K562 (cell line): ENCODE measurements at regions not wholly inside any gene's neighbourhood (a gene's known extent, or its start where the extent isn't known, plus 50 kb on each side); places are given as distances from the start of the nearest gene placed in this dataset.

ENCODE experiments used
- ATAC-seq: fragments of 200-7000 bp; cut with Tn5 transposase; 3 replicates; pipeline ENCODE4 v1.9.1; 2020; ENCODE audit warnings: moderate library complexity
- BruUV-seq: library from RNA; stranded (reverse); fragments of 400-500 nt; replicated peaks from 2 replicates; lab custom pipeline; 2021; lab: Mats Ljungman, UMichigan
- CTCF ChIA-PET: fragments of 300-600 bp; formaldehyde crosslinking; extraction: SDS; loops from one replicate; lab custom pipeline; 2021; ENCODE audit warnings: low intra/inter-chr PET ratio; lab: Yijun Ruan, JAX
- POLR2A ChIA-PET: fragments of 300-600, 350-650 bp; sonication (Branson Sonifier 250); formaldehyde crosslinking; extraction: SDS; loops from one replicate; lab custom pipeline; 2021; ENCODE audit warnings: antibody characterized with exemption, inconsistent platforms; lab: Yijun Ruan, JAX
- DNase-seq, 4 experiments: peaks; one replicate each; pipeline versions ENCODE4 v3.0.0 to v3.0.0-alpha.2; 2011 to 2018; ENCODE audit warnings: low spot score in 3 of 4, mixed read lengths in 3 of 4; ENCODE audit errors: extremely low read depth in 1 of 4
- FAIRE-seq: peaks from 2 replicates; lab custom pipeline; 2011; peaks lifted over from hg19 to GRCh38; lab: Jason Lieb, UNC
- H2AFZ ChIP-seq: 2 replicates; pipeline ENCODE4 v1.6.0; 2011; ENCODE audit warnings: low read depth, low read length, control low read depth, inconsistent platforms
- H3K27ac ChIP-seq: fragments of 200-600 bp; 3 replicates; pipeline ENCODE4 v1.8.0; 2011; ENCODE audit warnings: low read depth, mild to moderate bottlenecking, control low read depth, inconsistent platforms, low read length, moderate library complexity, mixed read lengths; ENCODE audit errors: extremely low read depth
- H3K27me3 ChIP-seq, 2 experiments: fragments of 300-600 bp in 1 of 2; 2 replicates in 1 of 2; 3 replicates in 1 of 2; pipeline versions ENCODE4 v1.6.0 to v1.8.0; 2011; ENCODE audit warnings: inconsistent platforms in 2 of 2, low read length in 2 of 2, mild to moderate bottlenecking in 1 of 2, mixed read lengths in 1 of 2, moderate library complexity in 1 of 2; ENCODE audit not compliant: control insufficient read depth in 2 of 2, insufficient read depth in 2 of 2
- H3K36me3 ChIP-seq: fragments of 300-600 bp; 3 replicates; pipeline ENCODE4 v1.8.0; 2011; ENCODE audit warnings: mild to moderate bottlenecking, low read length, inconsistent platforms; ENCODE audit not compliant: control insufficient read depth, insufficient read depth
- H3K4me1 ChIP-seq, 2 experiments: fragments of 200-600 bp in 1 of 2; replicated peaks in 1 of 2; 2 replicates in 1 of 2; 3 replicates in 1 of 2; pipeline versions ENCODE4 v1.5.1 to v1.8.0; 2011; ENCODE audit warnings: inconsistent platforms in 2 of 2, low read length in 2 of 2, mild to moderate bottlenecking in 1 of 2, mixed read lengths in 1 of 2, moderate library complexity in 1 of 2; ENCODE audit not compliant: control insufficient read depth in 2 of 2, insufficient read depth in 2 of 2
- H3K4me2 ChIP-seq: 2 replicates; pipeline ENCODE4 v1.6.1; 2011; ENCODE audit warnings: low read length, control low read depth, inconsistent platforms, mixed read lengths; ENCODE audit not compliant: insufficient read depth
- H3K4me3 ChIP-seq: fragments of 200-600 bp; sonication (generic), shearing (Covaris generic); 2 replicates; pipeline ENCODE4 v1.5.1; 2016; ENCODE audit warnings: control low read depth, inconsistent platforms
- H3K79me2 ChIP-seq: fragments of 200-600 bp; 3 replicates; pipeline ENCODE4 v1.8.0; 2011; ENCODE audit warnings: low read length, inconsistent platforms; ENCODE audit not compliant: control insufficient read depth, insufficient read depth
- H3K9ac ChIP-seq, 2 experiments: 2 replicates each; pipeline versions ENCODE4 v1.6.0 to v1.6.1; 2011; ENCODE audit warnings: low read depth in 2 of 2, low read length in 2 of 2, control low read depth in 1 of 2, inconsistent platforms in 1 of 2, mild to moderate bottlenecking in 1 of 2, mixed read lengths in 1 of 2; ENCODE audit not compliant: insufficient read depth in 1 of 2
- H3K9me1 ChIP-seq: one replicate; pipeline ENCODE4 v1.6.0; 2011; ENCODE audit warnings: inconsistent platforms, mild to moderate bottlenecking, low read length, moderate library complexity; ENCODE audit not compliant: control insufficient read depth, insufficient read depth
- H3K9me3 ChIP-seq: replicated peaks from 2 replicates; pipeline ENCODE4 v1.5.1; 2011; ENCODE audit warnings: low read depth, low read length, inconsistent platforms; ENCODE audit not compliant: control insufficient read depth, insufficient read depth
- H4K20me1 ChIP-seq: replicated peaks from 2 replicates; pipeline ENCODE4 v1.6.1; 2011; ENCODE audit warnings: low read length, inconsistent platforms, mixed read lengths; ENCODE audit not compliant: control insufficient read depth, insufficient read depth
- FOSL1 ChIP-seq: fragments of 200-800 bp; sonication (Bioruptor generic); conservative IDR thresholded peaks from 2 replicates; pipeline ENCODE4 v1.6.1; 2016; ENCODE audit warnings: missing genetic modification characterization, missing compliant biosample characterization
- LARP7 ChIP-seq: fragments of 450-650 bp; IDR thresholded peaks from 2 replicates; pipeline ENCODE4 v1.6.1; 2016
- NCOA1 ChIP-seq: fragments of 450-650 bp; IDR thresholded peaks from 2 replicates; pipeline ENCODE4 v1.6.1; 2016; ENCODE audit warnings: low read depth
- POLR2AphosphoS2 ChIP-seq: IDR thresholded peaks from 2 replicates; pipeline ENCODE4 v1.6.1; 2012; ENCODE audit warnings: low read length, improper control_type of control experiment
- SAFB ChIP-seq: fragments of 200-400 bp; formaldehyde crosslinking; IDR thresholded peaks from 2 replicates; pipeline ENCODE4 v1.6.1; 2017; ENCODE audit warnings: low read depth, low read length, borderline replicate concordance
- ZNF41 ChIP-seq: fragments of 250-450 bp; sonication (Bioruptor Pico); conservative IDR thresholded peaks from 2 replicates; pipeline ENCODE4 v1.4.0; 2020; ENCODE audit warnings: mild to moderate bottlenecking
- ZNF512 ChIP-seq: IDR thresholded peaks from 2 replicates; pipeline ENCODE4 v1.6.1; 2016; ENCODE audit warnings: missing genetic modification characterization, missing compliant biosample characterization
- ZNF785 ChIP-seq: fragments of 250-450 bp; sonication (Bioruptor Pico); IDR thresholded peaks from 2 replicates; pipeline ENCODE4 v1.4.0; 2020; ENCODE audit warnings: mild to moderate bottlenecking
- ZZZ3 ChIP-seq: fragments of 450-650 bp; IDR thresholded peaks from 2 replicates; pipeline ENCODE4 v1.6.1; 2016; ENCODE audit warnings: antibody characterized with exemption, mild to moderate bottlenecking, moderate library complexity
- WGBS: fragments of 100-300 bp; shearing (Covaris generic); methylation state at CpG from one replicate; pipeline ENCODE4 v1.1.6; 2016; ENCODE audit warnings: low coverage, mixed read lengths; ENCODE audit not compliant: insufficient coverage; ENCODE audit errors: missing lambda C conversion rate; 5-methylcytosine and 5-hydroxymethylcytosine counted together
- in situ Hi-C: fragments of 300-500 bp; cut with MboI; formaldehyde crosslinking; loops from 4 replicates; pipeline ENCODE4 v1.15.0; 2018; ENCODE audit warnings: inconsistent platforms, mixed read lengths
- intact Hi-C: fragments of 100-400 bp; cut with micrococcal nuclease; formaldehyde crosslinking; loops from 2 replicates; pipeline ENCODE4 v1.14.2; 2022
- TF ChIP-seq, protein P1 (sequence below): fragments of 200-600 bp; sonication (generic); IDR thresholded peaks from one replicate; pipeline ENCODE4 v1.6.1; 2012; ENCODE audit warnings: mild to moderate bottlenecking, low read depth, low read length, inconsistent platforms

- H3K4me1 ChIP-seq: no peaks in the 10 kb centered on the region
- ChIA-PET CTCF (no interaction called here), POLR2A (no interaction called here)
- in situ Hi-C loops (no loop called here), intact Hi-C loops (no loop called here)
- no peak overlapping the region for H3K9ac ChIP-seq
- H3K36me3 ChIP-seq: no peaks in the 10 kb centered on the region
- no peak overlapping the region for H3K4me3 ChIP-seq
- DNase-seq: no peak
- no peaks in the 10 kb centered on the region for H3K9me3 ChIP-seq
- WGBS: 0% methylated on average over 3 of the region's 3 CpGs
- no peaks in the 10 kb centered on the region for H4K20me1 ChIP-seq
- H2AFZ ChIP-seq: no peak overlapping the region
- no peak for ATAC-seq
- H3K9me1 ChIP-seq: no peaks in the 10 kb centered on the region
- no peaks in the 10 kb centered on the region for H3K79me2 ChIP-seq
- FAIRE-seq: no peak
- no peak overlapping the region for H3K4me2 ChIP-seq
- no peaks in the 10 kb centered on the region for H3K27me3 ChIP-seq
- no TSS peak for BruUV-seq
- no peak overlapping the region for H3K27ac ChIP-seq
- TF ChIP-seq LARP7 (no peak), FOSL1 (tag) (no peak), NCOA1 (no peak), ZNF41 (CRISPR knock-in tag) (no peak), ZZZ3 (no peak), POLR2AphosphoS2 (no peak), ZNF785 (CRISPR knock-in tag) (no peak), ZNF512 (no peak), SAFB (no peak)
- TF ChIP-seq, protein P1, sequence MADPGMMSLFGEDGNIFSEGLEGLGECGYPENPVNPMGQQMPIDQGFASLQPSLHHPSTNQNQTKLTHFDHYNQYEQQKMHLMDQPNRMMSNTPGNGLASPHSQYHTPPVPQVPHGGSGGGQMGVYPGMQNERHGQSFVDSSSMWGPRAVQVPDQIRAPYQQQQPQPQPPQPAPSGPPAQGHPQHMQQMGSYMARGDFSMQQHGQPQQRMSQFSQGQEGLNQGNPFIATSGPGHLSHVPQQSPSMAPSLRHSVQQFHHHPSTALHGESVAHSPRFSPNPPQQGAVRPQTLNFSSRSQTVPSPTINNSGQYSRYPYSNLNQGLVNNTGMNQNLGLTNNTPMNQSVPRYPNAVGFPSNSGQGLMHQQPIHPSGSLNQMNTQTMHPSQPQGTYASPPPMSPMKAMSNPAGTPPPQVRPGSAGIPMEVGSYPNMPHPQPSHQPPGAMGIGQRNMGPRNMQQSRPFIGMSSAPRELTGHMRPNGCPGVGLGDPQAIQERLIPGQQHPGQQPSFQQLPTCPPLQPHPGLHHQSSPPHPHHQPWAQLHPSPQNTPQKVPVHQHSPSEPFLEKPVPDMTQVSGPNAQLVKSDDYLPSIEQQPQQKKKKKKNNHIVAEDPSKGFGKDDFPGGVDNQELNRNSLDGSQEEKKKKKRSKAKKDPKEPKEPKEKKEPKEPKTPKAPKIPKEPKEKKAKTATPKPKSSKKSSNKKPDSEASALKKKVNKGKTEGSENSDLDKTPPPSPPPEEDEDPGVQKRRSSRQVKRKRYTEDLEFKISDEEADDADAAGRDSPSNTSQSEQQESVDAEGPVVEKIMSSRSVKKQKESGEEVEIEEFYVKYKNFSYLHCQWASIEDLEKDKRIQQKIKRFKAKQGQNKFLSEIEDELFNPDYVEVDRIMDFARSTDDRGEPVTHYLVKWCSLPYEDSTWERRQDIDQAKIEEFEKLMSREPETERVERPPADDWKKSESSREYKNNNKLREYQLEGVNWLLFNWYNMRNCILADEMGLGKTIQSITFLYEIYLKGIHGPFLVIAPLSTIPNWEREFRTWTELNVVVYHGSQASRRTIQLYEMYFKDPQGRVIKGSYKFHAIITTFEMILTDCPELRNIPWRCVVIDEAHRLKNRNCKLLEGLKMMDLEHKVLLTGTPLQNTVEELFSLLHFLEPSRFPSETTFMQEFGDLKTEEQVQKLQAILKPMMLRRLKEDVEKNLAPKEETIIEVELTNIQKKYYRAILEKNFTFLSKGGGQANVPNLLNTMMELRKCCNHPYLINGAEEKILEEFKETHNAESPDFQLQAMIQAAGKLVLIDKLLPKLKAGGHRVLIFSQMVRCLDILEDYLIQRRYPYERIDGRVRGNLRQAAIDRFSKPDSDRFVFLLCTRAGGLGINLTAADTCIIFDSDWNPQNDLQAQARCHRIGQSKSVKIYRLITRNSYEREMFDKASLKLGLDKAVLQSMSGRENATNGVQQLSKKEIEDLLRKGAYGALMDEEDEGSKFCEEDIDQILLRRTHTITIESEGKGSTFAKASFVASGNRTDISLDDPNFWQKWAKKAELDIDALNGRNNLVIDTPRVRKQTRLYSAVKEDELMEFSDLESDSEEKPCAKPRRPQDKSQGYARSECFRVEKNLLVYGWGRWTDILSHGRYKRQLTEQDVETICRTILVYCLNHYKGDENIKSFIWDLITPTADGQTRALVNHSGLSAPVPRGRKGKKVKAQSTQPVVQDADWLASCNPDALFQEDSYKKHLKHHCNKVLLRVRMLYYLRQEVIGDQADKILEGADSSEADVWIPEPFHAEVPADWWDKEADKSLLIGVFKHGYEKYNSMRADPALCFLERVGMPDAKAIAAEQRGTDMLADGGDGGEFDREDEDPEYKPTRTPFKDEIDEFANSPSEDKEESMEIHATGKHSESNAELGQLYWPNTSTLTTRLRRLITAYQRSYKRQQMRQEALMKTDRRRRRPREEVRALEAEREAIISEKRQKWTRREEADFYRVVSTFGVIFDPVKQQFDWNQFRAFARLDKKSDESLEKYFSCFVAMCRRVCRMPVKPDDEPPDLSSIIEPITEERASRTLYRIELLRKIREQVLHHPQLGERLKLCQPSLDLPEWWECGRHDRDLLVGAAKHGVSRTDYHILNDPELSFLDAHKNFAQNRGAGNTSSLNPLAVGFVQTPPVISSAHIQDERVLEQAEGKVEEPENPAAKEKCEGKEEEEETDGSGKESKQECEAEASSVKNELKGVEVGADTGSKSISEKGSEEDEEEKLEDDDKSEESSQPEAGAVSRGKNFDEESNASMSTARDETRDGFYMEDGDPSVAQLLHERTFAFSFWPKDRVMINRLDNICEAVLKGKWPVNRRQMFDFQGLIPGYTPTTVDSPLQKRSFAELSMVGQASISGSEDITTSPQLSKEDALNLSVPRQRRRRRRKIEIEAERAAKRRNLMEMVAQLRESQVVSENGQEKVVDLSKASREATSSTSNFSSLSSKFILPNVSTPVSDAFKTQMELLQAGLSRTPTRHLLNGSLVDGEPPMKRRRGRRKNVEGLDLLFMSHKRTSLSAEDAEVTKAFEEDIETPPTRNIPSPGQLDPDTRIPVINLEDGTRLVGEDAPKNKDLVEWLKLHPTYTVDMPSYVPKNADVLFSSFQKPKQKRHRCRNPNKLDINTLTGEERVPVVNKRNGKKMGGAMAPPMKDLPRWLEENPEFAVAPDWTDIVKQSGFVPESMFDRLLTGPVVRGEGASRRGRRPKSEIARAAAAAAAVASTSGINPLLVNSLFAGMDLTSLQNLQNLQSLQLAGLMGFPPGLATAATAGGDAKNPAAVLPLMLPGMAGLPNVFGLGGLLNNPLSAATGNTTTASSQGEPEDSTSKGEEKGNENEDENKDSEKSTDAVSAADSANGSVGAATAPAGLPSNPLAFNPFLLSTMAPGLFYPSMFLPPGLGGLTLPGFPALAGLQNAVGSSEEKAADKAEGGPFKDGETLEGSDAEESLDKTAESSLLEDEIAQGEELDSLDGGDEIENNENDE: no peak
Observed at GRCh38 chr4:145339075-145339725, 142.5 kb upstream of the SMAD1 start.
